ENCODE measurements at regions not wholly inside any gene's neighbourhood (a gene's known extent, or its start where the extent isn't known, plus 50 kb on each side); places are given as distances from the start of the nearest gene placed in this dataset.

DNA sequence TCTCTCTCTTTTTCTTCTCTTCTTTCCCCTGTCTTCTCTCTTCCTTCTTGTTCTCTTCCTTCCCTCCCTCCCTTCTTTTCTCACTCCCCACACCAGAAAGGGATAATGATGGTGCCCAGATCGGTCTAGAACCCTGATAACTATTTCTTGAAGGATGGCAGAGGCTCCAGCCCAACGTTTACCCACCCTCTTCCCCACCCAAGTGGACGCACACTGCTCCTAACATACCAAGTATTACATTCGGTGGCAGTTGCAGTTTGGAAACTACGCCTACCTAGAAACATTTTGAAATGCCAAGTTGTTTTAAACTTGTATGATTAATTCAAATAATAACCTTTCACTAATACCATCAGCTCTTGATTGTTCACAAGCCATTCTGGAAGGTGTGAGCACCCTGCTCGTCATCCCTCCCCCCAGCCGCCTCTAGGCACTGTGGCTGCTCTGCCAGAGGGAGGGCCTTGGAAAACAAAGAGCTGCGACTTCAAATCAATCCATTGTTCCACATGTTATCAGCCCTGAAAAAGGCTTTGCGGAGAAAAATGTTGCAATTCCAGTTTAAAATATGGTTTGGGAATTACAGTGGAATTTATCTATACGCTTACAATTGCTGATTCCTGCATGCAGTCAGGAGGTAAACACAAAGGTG lies 1017.5 kb upstream of the TENM3 start:
- in situ Hi-C loops (cut with HindIII; ENCODE audit: low sequenced_read_pairs), result no loop called here
- no peak overlapping the region for H3K4me3 ChIP-seq (ENCODE audit: low read depth, low read length)
- TF ChIP-seq, protein P1, sequence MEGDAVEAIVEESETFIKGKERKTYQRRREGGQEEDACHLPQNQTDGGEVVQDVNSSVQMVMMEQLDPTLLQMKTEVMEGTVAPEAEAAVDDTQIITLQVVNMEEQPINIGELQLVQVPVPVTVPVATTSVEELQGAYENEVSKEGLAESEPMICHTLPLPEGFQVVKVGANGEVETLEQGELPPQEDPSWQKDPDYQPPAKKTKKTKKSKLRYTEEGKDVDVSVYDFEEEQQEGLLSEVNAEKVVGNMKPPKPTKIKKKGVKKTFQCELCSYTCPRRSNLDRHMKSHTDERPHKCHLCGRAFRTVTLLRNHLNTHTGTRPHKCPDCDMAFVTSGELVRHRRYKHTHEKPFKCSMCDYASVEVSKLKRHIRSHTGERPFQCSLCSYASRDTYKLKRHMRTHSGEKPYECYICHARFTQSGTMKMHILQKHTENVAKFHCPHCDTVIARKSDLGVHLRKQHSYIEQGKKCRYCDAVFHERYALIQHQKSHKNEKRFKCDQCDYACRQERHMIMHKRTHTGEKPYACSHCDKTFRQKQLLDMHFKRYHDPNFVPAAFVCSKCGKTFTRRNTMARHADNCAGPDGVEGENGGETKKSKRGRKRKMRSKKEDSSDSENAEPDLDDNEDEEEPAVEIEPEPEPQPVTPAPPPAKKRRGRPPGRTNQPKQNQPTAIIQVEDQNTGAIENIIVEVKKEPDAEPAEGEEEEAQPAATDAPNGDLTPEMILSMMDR (IDR thresholded peaks at IDR 0.05; ENCODE audit: low read depth, low read length, missing control alignments), result no peak
- no peak for DNase-seq (ENCODE audit: low read depth)

DNA sequence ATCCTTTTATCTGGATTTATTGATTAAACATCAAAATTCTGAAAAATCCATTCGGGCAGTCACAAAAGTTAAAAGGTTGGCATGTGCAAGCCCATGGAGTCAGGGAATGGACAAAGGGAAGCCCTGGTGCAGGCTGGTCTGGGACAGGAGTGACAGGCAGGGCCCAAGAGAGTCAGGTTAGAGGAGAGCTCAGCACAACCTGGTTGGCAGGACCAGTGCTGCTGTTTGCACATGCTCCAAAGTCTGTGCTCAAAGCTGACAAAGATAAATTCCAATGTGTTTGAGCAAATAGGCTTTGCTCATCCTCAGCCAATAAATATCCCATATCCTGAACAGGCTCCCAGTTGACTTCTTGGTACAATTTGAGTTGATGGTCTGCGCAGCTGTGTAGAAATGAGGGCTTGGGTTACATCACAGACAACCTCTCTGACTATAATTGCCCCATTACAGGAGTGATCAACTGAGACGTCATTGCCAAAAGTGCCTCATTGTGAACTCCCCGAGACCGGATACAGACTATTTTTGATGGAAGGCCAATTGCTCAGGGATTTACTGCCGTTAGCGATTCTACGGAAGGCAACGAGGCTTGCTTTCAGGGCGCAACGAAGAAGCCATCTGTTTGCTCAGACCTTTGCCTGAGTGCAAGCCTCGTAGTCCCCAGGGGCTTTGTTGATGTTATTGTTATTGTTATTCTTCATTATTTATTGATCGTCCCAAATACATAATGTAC lies 1008.1 kb upstream of the TENM3 start:
- no peak for DNase-seq (ENCODE audit: low read depth)
- in situ Hi-C loops (cut with HindIII; ENCODE audit: low sequenced_read_pairs), result no loop called here
- H3K4me3 ChIP-seq (ENCODE audit: low read depth, low read length), result no peak overlapping the region

DNA sequence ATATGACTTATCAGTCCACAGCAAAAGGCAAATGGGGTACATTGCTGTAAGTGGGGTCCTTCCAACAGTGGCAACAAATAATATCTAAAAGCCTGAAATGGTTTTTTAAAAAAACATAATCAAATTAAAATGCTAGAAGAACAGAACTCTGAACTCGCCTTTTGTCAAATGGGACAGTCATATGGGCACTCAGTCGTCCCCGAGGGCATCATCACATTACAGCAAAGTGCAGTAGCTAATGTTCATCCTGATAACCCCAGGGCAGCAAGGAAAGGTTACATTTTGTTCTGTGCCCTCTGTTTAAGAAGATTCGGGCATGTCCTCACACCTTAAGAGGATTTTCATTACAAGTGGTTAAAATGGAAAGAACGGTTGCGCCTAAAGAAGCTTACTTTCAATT lies 997.9 kb upstream of the TENM3 start:
- in situ Hi-C loops (cut with HindIII; ENCODE audit: low sequenced_read_pairs), result no loop called here
- H3K4me3 ChIP-seq (ENCODE audit: low read depth, low read length), result no peak overlapping the region
- TF ChIP-seq, protein P1 (IDR thresholded peaks at IDR 0.05; ENCODE audit: low read depth, low read length, missing control alignments), result no peak
- no peak for DNase-seq (ENCODE audit: low read depth)

More for the DNA sequence above, 1008.1 kb upstream of the TENM3 start:
- TF ChIP-seq, protein P1 (IDR thresholded peaks at IDR 0.05; ENCODE audit: low read depth, low read length, missing control alignments), result no peak

DNA sequence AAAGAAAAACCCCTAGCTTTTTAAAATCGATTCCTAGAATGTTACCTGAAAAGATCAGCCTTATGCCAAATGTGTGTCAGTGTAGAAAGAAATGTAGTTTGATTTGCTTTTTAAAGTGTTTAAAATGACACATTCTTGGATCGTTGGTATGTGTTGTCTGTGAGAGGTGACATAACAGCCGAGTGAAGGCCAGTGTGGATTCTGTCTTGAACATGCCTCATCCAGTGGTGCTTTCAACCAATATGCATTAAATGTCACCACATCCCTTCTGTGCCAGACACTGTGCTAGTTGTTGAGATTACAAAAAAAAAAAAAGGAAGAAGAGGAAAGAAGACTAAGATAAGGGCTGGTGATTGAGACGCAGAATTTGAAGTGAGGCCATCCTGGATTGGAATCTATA lies 994.2 kb upstream of the TENM3 start:
- H3K4me3 ChIP-seq (ENCODE audit: low read depth, low read length), result no peak overlapping the region
- TF ChIP-seq, protein P1 (IDR thresholded peaks at IDR 0.05; ENCODE audit: low read depth, low read length, missing control alignments), result no peak
- DNase-seq (ENCODE audit: low read depth), result no peak
- in situ Hi-C loops (cut with HindIII; ENCODE audit: low sequenced_read_pairs), result no loop called here

DNA sequence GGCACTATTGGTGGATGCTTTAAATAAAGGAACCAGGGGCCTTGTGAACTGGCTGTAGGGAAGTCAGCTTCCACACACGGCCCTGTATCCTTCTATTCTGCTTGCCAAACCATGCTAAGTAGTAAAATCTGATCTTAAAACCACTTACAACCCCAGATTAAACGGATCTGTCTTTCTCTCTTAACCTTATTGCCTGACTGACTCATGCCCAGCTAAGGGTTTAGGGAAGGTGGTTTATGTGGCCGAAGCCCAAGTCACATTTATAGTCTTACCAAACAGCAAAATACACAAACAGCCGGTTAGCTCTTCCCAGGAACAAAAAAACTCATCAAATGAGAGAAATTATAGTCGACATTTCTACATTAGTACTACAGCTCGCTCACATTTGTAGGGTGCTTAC lies 988.4 kb upstream of the TENM3 start:
- no peak overlapping the region for H3K4me3 ChIP-seq (ENCODE audit: low read depth, low read length)
- in situ Hi-C loops (cut with HindIII; ENCODE audit: low sequenced_read_pairs), result no loop called here
- no peak for DNase-seq (ENCODE audit: low read depth)
- TF ChIP-seq, protein P1 (IDR thresholded peaks at IDR 0.05; ENCODE audit: low read depth, low read length, missing control alignments), result no peak

DNA sequence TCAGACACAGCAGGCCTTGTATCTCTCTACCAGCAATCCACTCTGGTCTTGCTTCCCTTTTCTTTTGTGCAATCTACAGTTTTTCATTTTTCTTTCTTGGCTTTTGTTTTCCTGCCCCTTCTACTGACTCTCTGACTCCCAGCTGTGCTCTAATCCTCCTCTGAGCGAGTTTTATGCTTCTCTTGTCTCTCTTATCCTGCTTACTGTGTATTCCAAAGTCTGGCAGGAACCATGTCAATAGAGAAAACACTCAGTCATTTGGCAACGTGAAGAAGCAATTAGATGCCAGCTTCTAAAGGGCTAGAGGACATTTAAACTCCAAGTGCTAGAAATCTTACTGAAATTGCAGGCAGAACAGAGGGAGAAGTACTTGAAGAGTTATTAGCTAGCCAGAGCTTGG lies 984.6 kb upstream of the TENM3 start:
- TF ChIP-seq, protein P1 (IDR thresholded peaks at IDR 0.05; ENCODE audit: low read depth, low read length, missing control alignments), result no peak
- DNase-seq (ENCODE audit: low read depth), result no peak
- in situ Hi-C loops (cut with HindIII; ENCODE audit: low sequenced_read_pairs), result no loop called here
- H3K4me3 ChIP-seq (ENCODE audit: low read depth, low read length), result no peak overlapping the region

Measured in astrocyte of the cerebellum (primary cell).